GM21367 (cell line): ENCODE measurements at regions not wholly inside any gene's neighbourhood (a gene's known extent, or its start where the extent isn't known, plus 50 kb on each side); places are given as distances from the start of the nearest gene placed in this dataset.
"Not testable (repeated sequence)": the region's sequence is repeated elsewhere in the genome, so short reads cannot be mapped to it uniquely, and the experiment has no call there.

ENCODE experiments used
- ATAC-seq: cut with Tn5 transposase; IDR thresholded peaks from one replicate; pipeline ENCODE4 v1.9.1; 2021; ENCODE audit not compliant: unreplicated experiment

DNA sequence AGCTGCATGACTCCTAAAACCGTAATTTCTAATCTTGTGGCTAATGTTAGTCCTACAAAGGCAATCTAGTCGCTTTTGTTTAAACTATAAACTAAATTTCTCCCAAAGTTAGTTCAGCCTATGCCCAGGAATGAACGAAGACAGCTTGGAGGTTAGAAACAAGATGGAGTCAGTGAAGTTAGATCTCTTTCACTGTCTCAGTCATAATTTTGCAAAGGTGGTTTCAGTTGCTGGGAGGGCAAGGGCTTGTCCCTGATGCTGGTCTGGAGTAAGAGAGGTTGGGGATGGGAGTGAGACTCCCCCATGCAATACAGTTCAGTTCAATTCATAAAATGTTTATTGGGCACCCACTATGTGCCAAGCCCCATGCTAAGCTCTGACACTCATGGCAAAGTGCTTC is 362.1 kb downstream of the TYW1 start:
- not testable (repeated sequence) for ATAC-seq

DNA sequence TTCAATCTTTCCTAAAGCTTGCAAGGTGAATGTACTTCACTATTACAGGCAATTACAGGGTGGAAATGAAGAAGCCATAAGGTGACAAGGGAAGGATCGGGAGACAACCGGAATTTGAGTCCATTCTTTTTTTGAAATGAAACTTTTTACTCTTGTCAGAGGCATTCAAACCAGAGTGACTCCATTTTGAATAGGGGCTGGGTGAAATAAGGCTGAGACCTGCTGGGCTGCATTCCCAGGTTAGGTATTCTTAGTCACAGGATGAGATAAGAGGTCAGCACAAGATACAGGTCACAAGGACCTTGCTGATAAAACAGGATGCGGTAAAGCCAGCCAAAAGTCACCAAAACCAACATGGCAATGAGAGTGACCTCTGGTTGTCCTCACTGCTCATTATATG is 363.3 kb downstream of the TYW1 start:
- ATAC-seq: no peak

DNA sequence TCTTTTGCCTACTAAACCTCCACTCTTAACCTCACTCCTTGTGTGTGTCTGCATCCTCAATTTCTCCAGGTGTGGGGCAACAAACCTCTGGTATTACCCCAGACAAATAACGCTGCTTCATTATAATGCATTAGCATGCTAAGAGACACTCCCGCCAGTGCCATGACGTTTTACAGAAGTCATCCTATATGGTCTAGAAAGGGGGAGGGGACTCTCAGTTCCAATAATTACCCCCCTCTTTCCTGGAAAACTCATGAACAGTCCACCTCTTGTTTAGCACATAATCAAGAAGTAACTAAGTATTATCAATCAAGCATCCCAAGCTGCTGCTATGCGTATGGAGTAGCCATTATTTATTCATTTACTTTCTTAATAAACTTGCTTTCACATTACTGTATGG is 364.5 kb downstream of the TYW1 start:
- no peak for ATAC-seq

DNA sequence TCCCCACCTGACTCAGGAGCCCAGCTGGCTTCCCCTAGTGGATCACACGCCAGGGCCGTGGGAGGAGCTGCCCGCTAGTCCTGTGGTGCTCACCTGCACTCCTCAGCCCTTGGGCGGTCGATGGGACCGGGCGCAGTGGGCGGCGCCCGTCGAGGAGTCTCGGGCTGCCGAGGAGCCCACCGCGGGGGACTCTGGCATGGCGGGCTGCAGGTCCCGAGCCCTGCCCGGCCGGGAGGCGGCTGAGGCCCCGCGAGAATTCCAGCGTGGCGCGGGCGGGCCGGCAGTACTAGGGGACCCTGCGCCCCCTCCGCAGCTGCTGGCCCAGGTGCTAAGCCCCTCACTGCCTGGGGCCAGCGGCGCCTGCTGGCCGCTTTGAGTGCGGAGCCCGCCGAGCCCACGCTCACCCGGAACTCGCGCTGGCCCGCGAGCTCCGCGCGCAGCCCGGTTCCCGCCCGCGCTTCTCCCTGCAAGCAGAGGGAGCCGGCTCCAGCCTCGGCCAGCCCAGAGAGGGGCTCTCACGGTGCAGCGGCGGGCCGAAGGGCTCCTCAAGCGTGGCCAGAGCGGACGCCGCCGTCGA is 367.9 kb downstream of the TYW1 start:
- no peak for ATAC-seq

DNA sequence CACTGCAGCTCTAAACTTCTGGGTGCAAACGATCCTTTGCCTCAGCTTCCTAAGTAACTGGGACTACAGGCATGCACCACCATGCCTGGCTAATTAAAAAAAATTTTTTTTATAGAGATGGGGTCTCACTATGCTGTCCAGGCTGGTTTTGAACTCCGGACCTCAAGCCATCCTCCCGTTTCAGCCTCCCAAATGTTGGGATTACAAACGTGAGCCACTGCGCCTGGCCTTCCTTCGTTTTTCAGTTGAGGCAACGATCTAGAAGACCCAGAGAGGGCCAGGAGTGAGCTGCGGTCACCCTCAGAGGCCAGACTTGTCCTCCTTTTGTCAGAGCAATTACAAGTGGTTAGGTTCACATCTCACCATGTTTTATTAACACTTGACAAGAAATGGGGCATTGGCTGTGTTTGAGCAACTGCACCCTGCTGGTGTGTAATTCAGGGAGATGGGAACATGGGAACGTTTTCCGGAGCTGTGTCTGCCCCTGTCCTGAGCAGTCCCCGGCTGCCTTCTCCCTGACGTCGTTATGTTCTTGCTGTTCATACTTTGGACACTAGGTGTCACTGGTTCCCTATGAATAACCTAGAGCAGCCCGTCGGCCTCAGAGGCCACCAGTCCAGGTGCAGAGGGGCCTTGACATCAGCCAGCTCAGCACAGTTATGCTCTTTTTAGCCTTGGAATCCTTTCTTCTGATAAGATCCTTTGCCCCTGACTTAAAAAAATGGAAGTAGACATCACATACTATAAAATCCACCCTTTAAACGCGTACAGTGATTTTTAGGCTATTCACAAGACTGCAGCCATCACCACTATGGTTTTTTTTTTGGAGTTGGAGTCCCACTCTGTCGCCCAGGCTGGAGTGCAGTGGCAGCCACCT is 375.0 kb downstream of the TYW1 start:
- ATAC-seq: peak; percentile 80

DNA sequence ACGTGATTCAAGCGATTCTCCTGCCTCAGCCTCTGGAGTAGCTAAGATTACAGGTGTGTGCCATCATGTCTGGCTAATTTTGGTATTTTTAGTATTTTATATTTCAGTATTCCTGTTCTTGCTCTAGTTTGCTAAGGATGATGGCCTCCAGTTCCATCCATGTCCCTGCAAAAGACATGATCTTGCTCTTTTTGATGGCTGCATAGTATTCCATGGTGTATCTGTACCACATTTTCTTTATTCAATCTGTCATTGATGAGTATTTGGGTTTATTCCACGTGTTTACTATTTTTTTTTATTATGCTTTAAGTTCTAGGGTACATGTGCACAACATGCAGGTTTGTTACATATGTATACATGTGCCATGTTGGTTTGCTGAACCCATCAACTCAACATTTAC is 376.8 kb downstream of the TYW1 start:
- not testable (repeated sequence) for ATAC-seq

DNA sequence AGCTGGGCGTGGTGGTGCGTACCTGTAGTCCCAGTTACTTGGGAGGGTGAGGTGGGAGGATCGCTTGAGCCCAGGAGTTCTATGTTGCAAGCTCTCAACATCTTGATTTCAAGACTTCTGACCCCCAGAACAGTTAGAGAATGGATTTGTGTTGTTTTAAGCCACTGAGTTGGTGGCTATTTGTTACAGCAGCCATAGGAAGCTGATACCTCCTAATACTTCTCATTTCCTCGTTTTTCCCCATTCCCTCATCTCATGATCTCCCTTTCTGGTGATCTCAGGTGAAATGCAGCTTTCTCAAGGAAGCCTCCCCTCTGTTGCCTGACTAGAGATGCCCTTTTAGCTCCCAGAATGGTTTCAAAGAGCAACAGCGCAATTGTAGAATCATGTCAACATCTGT is 378.8 kb downstream of the TYW1 start:
- ATAC-seq: no peak

DNA sequence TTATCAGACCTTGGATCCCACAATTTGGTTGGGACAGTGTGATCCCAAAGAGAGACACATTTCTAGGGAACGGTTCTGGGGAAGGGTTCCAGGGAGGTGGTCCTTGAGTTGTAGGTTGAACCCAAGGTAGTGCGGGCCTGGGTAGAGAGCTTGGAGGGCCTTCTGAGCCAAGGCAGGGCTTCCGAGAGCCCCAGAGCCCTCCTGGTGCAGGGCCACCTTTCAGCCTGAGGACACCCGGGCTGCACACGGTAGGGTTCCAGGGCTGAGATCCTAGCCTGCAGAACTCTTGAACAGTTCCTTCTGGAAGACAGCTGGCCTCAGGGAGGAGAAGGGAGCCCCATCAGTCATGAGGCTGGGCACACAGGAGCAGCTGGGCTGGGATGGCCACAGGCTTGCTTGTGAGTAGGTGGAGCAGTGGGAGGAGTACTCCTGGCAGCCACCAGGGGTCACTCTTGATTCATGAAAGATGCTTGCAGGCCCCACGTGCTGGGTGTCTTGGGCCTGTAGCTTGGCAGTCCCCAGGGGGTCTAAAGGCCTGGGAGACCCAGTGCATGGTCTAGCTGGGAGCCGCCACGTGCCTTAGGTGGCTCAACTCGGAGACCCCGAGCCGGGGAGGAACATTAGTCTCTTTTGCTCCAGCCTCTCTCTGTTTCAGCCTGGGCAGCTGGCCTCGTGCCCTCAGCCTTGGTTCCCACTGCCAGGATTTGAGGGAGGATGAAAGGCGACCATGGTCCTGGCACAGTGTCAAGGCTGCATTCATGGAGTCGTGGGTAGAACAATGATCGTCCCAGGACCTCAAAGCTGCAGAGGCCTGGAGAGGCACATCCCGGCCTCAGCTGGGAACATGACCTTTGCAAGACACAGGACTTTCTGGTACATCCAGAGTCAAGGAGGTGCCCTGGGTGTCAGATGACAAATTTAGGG is 381.6 kb downstream of the TYW1 start:
- ATAC-seq: peak; percentile 86

DNA sequence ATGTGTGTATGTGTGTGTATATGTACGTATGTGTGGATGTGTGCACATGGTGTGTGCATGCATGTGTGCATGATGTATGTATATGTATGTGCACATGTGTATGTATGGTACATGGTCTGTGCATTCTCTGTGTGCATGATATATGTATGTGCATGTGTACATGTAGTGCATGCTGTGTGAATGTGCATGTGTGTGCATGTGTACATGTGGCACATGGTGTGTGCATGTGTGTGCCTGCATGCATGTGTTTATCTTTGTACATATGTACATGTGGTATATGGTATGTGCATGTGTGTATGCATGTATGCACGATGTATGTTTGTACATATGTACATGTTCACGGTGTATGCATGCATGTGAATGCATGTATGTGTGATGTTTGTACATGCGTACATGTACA is 383.7 kb downstream of the TYW1 start:
- ATAC-seq: no peak

DNA sequence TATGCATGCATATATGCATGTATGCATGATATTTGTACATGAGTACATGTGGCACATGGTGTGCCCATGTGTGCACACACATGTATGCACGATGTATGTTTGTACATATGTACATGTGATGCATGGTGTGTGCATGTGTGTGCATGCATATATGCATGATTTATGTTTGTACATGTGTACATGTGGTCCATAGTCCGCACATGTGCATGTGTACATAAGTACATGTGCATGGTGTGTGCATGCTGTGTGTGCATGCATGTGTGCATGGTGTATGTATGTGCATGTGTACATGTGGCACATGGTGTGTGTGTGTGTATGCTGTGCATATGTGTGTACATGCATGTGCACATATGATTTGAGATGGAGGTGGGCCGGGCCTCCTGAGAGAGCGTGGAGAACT is 384.2 kb downstream of the TYW1 start:
- ATAC-seq: no peak

DNA sequence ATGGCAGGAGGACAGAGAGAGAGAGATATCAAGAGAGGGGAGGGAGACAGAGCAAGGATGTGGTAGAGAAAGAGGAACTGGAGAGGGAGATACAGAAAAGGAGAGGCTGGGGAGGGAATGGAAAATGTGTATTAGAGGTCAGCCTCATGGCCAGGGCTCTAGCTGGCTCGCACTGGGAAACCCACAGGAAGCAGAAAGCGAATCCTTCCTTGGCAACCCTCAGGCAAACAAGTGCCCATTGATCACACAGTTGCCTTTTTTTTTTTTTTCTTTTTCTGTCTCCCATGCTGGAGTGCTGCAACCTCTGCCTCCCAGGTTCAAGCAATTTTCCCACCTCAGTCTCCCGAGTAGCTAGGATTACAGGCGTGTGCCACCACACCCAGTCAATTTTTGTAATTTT is 391.2 kb downstream of the TYW1 start:
- no peak for ATAC-seq

DNA sequence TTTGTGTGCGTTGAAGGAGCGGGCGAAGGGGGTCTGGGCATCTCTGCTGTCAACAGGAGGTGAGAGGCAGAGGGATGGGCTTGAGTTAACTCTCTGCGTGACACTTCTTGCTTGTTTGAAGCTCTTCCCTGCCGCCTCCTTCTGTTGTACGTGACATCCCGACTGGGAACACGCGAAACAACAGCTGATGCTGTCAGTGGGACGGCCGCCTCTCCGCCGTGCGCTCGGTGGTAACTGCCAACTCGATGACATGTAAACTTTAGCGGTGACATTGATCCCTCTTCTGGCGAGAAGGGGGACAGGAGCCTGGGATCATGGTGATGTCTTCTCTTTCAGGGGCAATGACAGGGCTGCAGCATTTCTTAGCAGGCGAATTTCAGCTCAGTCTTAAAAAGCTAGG is 394.5 kb downstream of the TYW1 start:
- ATAC-seq: no peak

DNA sequence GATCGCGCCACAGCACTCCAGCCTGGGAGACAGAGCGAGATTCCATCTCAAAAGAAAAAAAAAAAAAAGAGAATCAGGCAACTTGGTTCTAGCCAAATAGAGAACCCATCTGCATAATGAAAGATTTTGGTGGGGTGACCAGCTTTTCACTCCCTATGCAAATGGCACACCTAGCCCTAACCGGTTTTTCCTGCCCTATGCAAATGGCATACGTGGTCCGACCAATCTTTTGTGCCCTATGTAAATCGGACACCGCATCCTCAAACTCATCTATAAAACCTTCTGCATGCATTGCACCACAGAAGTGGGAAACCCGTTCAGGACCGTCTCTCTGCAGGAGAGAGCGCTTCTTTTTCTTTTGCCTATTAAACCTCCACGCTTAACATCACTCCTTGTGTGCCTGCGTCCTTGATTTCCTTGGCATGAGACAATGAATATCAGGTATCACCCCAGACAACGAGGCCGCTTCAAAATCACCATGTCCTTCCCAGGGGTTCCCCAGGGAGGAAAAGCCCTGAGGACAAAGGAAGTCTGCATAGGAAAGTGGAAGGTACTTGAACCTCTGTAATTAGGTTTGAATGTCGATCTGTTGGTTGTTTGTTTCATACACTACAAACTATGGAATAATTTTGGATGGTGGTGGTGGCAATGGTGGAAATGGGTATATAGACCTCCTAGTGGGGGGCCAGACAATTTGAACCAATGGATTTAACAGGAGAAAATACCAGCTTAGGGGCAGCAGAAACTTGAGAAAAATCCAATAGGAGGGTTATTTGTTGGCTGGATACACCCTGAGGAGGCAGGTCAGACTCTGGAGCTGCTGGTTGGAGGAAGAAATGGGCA is 396.2 kb downstream of the TYW1 start:
- no peak for ATAC-seq

DNA sequence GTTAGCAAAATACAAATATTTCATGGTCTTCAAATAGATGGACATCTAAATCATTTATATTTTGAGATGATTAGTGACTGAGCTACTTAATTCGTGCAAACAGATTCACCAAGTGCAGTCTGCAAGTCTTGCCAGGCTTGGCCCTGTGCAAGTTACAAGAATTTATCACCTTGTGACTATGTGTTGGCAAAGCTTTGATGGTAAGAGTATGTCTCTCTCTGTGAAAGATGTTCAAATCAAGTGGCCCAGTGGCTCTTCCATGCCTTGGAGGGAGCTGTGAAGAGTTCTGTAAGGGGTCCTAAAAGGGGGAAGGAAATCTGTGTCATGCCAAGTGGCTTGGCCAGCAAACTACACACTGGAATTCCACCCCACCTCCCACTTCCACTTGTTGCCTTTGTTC is 397.3 kb downstream of the TYW1 start:
- no peak for ATAC-seq

DNA sequence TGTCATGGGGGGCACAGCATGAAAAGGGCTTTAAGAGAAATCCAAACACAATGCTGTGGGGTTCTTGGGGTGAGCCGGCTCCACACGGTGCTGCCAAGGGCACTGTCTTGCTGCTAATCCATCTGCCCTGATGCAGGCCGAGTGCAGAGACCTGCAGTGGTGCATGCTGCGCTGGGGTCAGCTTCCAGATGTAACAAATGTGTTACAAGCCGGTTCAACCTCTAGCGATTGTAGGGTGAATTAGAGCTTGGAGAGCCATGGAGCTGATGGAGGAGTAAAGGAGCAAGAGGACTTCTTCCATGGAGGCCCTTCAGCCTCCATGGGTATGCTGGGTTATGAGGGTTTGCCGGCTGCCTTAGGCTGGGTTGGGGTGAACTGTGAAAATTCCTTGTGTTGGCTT is 402.3 kb downstream of the TYW1 start:
- no peak for ATAC-seq

DNA sequence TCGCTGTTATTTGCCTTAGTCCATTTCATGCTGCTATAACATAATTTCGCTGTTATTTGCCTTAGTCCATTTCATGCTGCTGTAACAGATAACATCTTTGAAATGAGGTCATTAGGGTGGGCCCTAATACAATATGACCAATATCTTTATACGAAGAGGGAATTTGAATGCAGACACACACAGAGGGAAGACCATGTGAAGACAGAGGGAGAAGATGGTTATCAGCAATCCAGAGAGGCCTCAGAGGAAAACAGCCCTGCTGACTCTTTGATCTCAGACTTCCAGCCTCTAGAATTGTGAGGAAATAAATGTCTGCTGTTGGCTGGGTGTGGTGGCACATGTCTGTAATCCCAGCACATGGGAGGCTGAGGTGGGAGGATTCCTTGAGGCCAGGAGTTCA is 404.9 kb downstream of the TYW1 start:
- no peak for ATAC-seq

DNA sequence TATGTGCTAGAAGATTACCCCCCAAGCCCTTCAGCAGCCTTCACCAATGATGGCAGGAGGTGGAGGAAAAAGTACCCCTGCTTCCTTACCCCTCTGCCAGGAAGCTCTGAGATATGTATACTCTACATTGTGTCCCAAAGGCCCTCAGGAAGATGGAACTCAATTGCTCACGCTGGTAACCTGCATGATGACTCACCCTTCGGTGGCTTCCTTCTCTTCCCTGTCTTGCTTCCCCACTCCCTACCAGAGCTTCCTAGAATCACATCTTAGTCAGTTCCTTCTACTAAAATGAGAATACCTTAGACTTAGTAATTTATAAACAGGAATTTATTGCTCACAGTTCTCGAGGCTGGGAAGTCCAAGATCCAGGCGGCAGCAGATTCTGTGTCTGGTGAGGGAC is 405.6 kb downstream of the TYW1 start:
- no peak for ATAC-seq

DNA sequence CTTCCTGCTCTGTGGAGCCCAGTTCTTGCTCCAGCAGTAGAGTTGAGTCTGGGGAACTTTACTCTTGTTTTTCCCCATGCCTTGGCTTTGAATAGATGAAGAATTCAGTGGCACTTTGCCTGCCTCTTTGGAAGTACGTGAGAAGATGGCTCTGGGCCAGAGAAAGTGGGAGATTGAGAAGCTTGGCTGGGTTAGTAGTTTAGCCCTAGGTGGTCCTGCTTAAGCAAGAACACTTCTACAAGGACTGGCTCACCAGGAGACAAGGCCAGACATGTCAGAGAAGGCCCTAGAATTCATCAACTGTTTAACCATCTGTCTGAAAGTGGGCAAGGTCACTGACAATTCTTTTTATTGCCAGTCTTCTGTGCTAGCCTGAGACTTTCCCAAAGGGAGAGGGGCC is 410.3 kb downstream of the TYW1 start:
- ATAC-seq: no peak

DNA sequence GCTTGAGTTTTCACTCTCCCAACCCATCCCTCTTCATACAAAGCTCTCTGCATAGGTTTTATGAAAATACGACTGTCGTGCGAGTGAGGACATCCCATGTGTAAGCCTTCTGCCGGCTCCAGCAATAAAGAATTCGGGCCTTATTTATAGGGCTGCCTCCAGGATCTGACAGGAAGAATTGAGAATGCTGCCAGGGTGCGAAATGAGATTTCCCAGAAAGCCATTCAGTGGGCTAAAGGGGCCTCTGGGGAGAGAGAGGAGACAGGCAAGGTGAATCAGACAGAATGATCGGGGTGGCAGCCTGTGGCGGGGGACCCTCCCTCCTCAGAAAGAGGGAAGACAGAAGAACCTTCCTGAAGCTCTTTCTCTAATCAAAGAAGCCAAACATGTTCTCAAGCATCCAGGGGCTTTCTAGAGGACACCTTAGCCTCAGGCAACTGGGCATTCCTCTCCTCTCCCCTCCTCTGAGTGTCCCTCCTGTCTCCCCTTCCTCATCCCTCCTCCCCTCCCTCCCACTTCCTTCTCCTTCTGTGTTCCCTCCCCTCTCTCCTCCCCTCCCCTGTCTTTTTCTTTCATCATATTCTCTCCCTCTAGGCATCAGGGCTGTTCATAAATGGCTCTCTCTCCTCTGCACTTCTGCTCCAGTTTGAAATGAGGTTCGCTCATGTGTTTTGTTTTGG is 410.9 kb downstream of the TYW1 start:
- no peak for ATAC-seq

DNA sequence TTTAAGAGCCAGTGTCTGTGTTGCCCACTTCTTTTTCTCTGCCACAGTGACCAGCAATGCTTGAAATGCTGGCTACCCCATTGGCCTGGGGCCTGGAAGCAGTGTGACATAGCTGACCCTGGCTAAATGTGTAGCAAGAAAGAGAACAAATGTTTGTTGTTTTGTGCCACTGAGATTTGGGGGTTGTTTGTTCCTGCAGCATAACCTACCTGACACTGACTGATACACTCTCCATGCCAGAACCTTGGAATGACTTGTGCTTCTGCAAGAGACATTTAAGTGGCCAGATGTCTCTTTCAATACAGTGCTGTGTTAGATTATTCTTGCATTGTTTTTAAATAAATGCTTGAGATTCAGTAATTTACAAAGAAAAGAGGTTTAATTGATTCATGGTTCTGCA is 411.5 kb downstream of the TYW1 start:
- ATAC-seq: no peak
